Medulla oblongata (tissue), 1 donor: ENCODE measurements at regions not wholly inside any gene's neighbourhood (a gene's known extent, or its start where the extent isn't known, plus 50 kb on each side); places are given as distances from the start of the nearest gene placed in this dataset.

Source experiments
- DNase-seq: peaks from one replicate; pipeline ENCODE4 v3.0.0-alpha.2; 2015; ENCODE audit errors: extremely low spot score

- DNase-seq: no peak
Observed at GRCh38 chr9:36763778-36764177, 191.1 kb downstream of the MELK start.

- no peak for DNase-seq
Observed at GRCh38 chr9:36764364-36765076, 191.8 kb downstream of the MELK start.

- DNase-seq: no peak
Observed at GRCh38 chr9:36765077-36765390, 192.3 kb downstream of the MELK start.

- peak; percentile 89 for DNase-seq
Observed at GRCh38 chr9:36765468-36766341, 193.0 kb downstream of the MELK start.

- no peak for DNase-seq
Observed at GRCh38 chr9:36768677-36769076, 196.0 kb downstream of the MELK start.

- no peak for DNase-seq
Observed at GRCh38 chr9:36770025-36770424, 197.3 kb downstream of the MELK start.

- DNase-seq: no peak
Observed at GRCh38 chr9:36772449-36773403, 200.0 kb downstream of the MELK start.

- no peak for DNase-seq
Observed at GRCh38 chr9:36778682-36779081, 206.0 kb downstream of the MELK start.

- DNase-seq: no peak
Observed at GRCh38 chr9:36779582-36779981, 206.9 kb downstream of the MELK start.

- no peak for DNase-seq
Observed at GRCh38 chr9:36780186-36780585, 207.5 kb downstream of the MELK start.

GRCh38 chr9:36781533-36781932 is 208.8 kb downstream of the MELK start:
- no peak for DNase-seq
